Progenitor cell of endocrine pancreas (in vitro differentiated cells): ENCODE measurements at regions not wholly inside any gene's neighbourhood (a gene's known extent, or its start where the extent isn't known, plus 50 kb on each side); places are given as distances from the start of the nearest gene placed in this dataset.
"Not testable (repeated sequence)": the region's sequence is repeated elsewhere in the genome, so short reads cannot be mapped to it uniquely, and the experiment has no call there.

Experiments used
- DNase-seq: peaks from one replicate; pipeline ENCODE4 v3.0.0; 2021; ENCODE audit warnings: low spot score; ENCODE audit not compliant: unreplicated experiment
- H3K27ac Mint-ChIP-seq: 2 replicates; pipeline ENCODE4 v1.8.0; 2021; ENCODE audit warnings: mild to moderate bottlenecking, moderate library complexity, mixed read lengths
- H3K27me3 Mint-ChIP-seq: 2 replicates; pipeline ENCODE4 v1.8.0; 2021; ENCODE audit warnings: mixed read lengths
- H3K36me3 Mint-ChIP-seq: 2 replicates; pipeline ENCODE4 v1.8.0; 2022; ENCODE audit warnings: mixed read lengths; ENCODE audit not compliant: insufficient read depth
- H3K4me1 Mint-ChIP-seq: 2 replicates; pipeline ENCODE4 v1.8.0; 2021; ENCODE audit warnings: low read depth, mixed read lengths
- H3K4me3 Mint-ChIP-seq: 2 replicates; pipeline ENCODE4 v1.8.0; 2021; ENCODE audit warnings: low read depth, mild to moderate bottlenecking, moderate library complexity, mixed read lengths
- H3K9me3 Mint-ChIP-seq: 2 replicates; pipeline ENCODE4 v1.8.0; 2021; ENCODE audit warnings: low read depth, mixed read lengths

DNA sequence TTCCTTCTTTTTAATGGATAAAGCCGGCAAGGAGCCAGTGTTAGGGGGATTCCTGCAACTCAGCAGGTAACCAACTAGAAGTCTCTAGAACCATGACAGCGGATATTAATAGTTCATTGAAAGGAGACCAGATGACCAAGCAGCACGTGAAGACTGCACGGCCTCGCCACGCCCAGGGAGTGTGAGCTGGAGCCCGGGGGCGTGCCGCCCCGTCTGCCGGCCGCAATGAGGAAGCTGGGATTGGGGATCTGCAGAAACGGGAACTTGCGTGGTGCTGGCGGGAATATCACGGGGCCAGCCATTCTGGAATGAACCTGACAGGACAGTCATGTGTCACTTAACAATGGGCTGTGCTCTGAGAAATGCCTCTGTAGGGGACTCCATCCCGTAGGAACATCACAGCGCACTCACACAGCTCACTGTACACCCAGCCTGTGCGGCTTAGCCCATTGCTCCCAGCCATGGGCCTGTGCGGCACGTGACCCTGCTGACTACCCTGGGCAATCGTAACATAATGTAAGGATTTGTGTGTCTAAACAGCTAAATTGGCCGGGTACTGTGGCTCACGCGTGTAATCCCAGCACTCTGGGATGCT lies 4092.8 kb upstream of the TPTE start:
- H3K27me3 Mint-ChIP-seq, DNase-seq, H3K4me1 Mint-ChIP-seq, H3K27ac Mint-ChIP-seq, H3K4me3 Mint-ChIP-seq, H3K9me3 Mint-ChIP-seq, H3K36me3 Mint-ChIP-seq: not testable (repeated sequence)

DNA sequence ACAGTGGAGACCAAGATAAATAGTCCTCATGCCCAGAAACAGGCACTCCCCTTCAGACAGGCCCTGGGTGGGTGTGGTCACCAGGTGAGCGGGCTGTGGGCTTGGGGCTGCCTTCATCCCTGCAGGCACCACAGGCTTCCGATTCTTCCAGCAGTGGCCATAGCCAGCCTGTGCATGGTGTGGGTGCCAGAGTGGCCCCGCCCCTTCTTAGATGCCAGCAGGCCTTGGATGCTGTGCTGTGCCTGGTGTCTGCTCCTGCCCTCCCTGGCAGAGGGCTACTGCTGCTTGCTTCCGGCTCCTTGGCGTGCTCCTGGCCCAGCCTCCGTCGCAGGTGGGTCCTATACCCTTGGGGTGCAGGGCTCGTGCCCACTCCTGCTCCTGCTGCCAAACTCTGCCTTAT lies 4091.5 kb upstream of the TPTE start:
- not testable (repeated sequence) for DNase-seq, H3K27ac Mint-ChIP-seq, H3K4me1 Mint-ChIP-seq, H3K36me3 Mint-ChIP-seq, H3K9me3 Mint-ChIP-seq, H3K27me3 Mint-ChIP-seq, H3K4me3 Mint-ChIP-seq

DNA sequence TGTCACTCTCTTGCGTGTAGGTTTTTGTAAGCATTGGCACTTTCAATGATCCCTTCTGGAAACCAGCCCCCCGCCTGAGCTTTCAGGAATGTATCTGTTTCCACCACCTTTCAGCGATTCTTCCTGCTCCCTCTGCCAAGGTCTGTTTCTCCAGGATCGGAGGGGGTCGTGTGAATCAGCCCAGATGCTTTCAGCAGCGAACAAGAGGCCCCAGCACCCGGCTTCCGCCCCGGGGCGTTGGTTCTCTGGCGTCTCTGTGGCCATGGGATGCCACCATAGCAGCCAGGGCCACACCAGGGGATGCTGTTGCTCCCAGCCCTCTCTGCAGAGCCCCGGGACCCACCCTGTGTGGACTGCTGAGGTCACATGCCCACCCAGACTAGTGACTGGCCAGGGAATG lies 4088.2 kb upstream of the TPTE start:
- H3K27ac Mint-ChIP-seq, H3K36me3 Mint-ChIP-seq, H3K9me3 Mint-ChIP-seq, DNase-seq, H3K4me1 Mint-ChIP-seq, H3K27me3 Mint-ChIP-seq, H3K4me3 Mint-ChIP-seq: not testable (repeated sequence)

DNA sequence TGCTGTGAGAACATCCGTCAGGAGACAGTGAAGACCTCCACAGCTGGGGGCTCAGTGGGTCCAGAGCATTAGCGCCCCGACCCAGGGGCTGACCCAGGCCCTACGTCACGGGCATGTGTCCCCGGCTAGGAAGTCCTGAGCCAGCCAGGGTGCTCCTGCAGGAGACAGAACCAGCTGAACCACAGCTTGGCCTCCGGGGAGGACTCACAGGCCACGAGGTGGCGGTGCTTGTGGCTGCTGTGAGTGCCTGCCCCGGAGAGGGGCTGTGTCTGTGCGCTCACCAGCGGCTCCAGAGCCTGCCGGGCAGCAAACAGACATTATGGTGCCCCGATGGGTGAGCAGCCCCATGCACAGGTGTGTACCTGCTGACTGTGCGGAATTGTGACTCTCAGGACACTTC lies 4085.2 kb upstream of the TPTE start:
- not testable (repeated sequence) for DNase-seq, H3K27ac Mint-ChIP-seq, H3K4me1 Mint-ChIP-seq, H3K36me3 Mint-ChIP-seq, H3K4me3 Mint-ChIP-seq, H3K27me3 Mint-ChIP-seq, H3K9me3 Mint-ChIP-seq

DNA sequence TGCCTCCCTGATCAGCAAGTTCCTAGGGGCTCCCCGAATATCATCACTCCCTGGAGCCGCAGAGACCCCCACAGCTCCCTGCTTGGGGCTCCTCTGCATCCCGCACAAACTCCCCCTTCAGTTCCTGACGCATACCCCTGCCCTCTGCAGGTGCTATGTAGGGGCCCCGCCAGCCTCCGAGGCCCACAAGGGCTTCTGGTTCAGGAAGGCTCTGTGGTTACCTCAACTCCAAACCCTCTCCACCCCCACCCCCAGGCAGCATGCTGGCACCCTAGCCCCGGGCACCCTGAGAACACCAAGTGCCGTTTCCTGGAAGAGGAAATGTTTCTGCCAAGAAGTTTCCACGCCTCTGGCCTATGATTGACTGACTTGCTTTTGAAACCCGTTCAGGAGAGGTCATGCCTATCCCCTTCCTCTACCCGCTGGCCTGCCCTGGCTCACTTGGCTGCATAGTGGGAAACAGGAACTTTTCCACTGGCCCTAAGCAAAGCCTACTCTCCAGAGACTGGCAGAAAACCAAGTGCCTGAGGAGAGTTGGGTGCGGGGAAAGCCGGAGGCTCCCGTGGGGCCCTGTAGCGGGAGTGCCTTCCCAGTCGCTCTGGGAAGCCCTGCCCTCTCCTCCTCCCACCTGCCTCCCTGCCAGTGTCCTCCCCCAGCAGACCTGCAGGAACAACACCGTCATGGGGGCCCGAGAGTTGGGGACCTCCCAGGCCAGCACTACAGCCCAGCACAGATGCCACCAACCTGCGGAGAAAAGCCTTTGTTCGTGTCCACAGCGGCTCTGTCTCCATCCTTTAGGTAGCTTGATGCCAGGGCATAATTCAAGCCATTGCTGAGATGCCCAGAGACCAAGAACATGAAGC lies 4084.2 kb upstream of the TPTE start:
- not testable (repeated sequence) for H3K36me3 Mint-ChIP-seq, H3K9me3 Mint-ChIP-seq, DNase-seq, H3K4me1 Mint-ChIP-seq, H3K27ac Mint-ChIP-seq, H3K27me3 Mint-ChIP-seq, H3K4me3 Mint-ChIP-seq

DNA sequence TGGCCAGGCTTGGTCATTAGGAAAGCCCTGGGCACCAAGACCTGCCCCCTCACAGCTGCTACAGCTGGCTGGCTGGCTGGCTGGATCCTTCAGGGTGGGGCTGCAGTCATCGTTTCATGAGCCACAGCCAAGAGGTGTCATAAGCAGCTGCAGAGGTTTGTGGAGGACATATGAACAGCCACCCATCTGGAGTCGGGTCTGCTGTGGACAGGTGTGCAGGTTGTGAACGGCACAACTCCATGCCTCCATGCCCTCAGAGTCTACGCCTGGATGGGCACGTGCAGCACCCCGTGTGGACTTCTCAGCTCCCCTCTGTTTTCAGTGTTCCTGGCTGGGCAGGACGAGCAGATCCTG lies 4083.6 kb upstream of the TPTE start:
- H3K4me3 Mint-ChIP-seq, H3K27me3 Mint-ChIP-seq, H3K4me1 Mint-ChIP-seq, DNase-seq, H3K36me3 Mint-ChIP-seq, H3K9me3 Mint-ChIP-seq, H3K27ac Mint-ChIP-seq: not testable (repeated sequence)

DNA sequence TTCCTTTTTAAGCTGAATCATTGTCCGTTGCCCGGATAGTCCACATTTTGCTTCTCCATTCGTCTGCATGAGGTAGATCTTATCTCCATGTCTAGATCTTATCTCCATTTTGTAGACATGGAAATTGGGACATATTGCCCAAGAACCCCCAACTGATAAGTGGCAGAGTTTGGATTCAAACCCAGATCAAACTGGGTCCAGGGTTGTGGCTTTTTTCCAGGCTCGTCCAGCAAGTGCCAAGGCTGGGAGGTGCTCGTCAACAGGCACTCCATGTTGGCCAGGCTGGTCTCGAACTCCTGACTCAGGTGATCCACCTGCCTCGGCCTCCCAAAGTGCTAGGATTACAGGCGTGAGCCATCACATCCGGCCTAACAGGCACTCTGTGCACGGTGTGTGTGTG lies 4082.3 kb upstream of the TPTE start:
- not testable (repeated sequence) for H3K27ac Mint-ChIP-seq, H3K27me3 Mint-ChIP-seq, H3K4me3 Mint-ChIP-seq, H3K4me1 Mint-ChIP-seq, H3K9me3 Mint-ChIP-seq, H3K36me3 Mint-ChIP-seq, DNase-seq

DNA sequence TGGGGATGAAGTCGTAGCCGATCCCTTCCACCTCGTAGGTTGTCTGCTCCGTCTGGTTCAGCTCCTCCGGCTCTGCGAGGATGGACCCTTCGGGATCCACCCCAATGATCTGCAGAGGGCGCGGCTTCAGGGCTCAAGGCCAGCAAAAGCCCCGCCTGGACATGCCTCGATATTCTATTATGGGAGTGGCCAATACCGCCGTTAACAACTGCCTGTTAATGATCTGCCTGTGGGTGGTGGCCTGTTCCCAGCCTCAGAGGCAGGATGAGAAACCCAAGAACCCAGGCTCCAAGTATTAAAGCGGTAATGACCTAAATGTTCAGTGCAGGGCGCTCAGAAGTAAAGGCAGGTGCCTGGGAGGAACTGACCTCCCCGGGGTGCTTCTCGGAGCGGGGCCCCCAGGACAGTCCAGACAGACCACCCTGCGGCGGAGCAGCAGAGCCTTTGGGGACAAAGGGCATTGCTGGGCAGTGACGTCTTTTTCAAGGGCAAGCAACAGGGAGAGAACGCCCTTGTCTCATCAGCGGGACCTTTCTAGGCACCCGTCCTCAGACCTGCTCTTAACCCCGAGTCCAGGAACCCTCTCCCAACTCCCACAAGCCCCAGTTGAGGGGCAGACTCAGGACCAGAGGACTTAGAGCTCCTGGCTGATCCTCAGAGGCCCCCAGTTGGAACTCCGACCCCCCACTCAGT lies 4066.6 kb upstream of the TPTE start:
- not testable (repeated sequence) for H3K27me3 Mint-ChIP-seq, H3K4me3 Mint-ChIP-seq, H3K4me1 Mint-ChIP-seq, DNase-seq, H3K27ac Mint-ChIP-seq, H3K36me3 Mint-ChIP-seq, H3K9me3 Mint-ChIP-seq

DNA sequence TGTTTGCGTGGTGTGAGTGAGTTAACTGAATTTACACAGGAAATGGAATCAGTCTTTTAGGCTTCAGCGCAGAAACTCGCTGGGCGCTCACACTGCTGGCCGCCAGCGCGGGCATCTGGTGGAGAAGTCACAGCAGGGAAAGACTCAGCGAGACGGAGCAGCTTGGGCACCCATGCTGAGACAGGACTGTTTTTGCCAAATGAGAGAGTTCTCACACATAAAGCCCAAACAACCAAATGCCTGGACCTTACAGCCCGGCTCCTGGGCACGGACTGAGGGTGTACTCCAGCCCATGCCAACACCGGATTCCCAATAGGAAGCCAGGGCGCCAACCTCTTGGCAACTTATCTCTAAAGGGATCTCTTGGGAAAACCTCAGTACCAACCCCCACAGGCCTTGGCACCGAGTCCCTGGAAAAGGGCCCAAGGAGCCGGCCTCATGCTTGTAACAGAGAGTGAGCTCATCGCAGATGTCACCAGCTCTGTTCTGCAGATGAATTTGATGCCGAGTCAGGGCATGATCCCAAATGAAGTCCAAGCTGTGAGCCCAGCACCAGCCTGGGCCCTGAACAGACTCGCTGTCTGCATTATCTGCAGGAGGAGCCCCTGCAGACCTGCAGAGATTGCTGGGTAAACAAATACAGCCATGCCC lies 4065.2 kb upstream of the TPTE start:
- H3K9me3 Mint-ChIP-seq, H3K4me3 Mint-ChIP-seq, H3K36me3 Mint-ChIP-seq, DNase-seq, H3K27ac Mint-ChIP-seq, H3K4me1 Mint-ChIP-seq, H3K27me3 Mint-ChIP-seq: not testable (repeated sequence)

DNA sequence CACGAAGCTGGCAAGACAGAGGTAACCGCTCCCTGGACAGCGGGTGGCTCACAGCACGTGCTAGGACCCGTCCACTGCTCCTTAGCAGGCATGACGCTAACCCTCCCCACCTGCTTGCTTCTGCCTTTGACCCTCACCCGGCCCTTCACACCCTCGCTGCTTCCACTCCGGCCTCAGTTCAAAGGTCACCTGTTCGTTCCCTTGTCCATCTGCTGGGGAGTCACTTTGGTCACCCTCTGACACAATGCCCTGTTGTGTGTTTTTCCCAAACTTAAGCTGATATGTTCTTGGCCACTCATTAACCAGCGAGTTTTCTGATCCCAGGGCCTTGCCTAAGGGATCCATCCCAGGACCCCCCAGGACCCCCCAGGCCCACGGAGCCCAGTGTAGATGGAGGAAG lies 4061.6 kb upstream of the TPTE start:
- not testable (repeated sequence) for DNase-seq, H3K9me3 Mint-ChIP-seq, H3K27ac Mint-ChIP-seq, H3K4me3 Mint-ChIP-seq, H3K36me3 Mint-ChIP-seq, H3K27me3 Mint-ChIP-seq, H3K4me1 Mint-ChIP-seq

DNA sequence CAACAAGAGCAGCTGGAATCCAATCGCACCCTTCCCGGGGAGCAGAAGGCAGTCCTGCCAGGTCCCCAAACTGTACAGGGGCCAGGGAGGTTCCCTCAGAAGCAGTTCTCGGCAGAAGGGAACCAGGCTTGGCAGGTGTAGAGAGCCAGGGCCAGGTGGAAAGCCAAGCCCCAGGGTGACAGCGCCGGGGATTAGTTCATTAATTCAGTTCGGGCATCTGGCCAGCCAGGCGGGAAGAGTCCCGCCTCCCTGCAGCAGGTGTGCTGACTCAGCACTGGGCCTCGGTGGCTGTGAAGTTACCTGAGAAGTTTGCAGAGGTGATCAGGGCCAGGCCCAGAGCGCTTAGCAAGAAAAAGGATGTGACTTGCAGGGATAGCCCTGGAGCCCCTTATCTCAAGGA lies 4060.0 kb upstream of the TPTE start:
- DNase-seq, H3K36me3 Mint-ChIP-seq, H3K4me3 Mint-ChIP-seq, H3K9me3 Mint-ChIP-seq, H3K4me1 Mint-ChIP-seq, H3K27me3 Mint-ChIP-seq, H3K27ac Mint-ChIP-seq: not testable (repeated sequence)

DNA sequence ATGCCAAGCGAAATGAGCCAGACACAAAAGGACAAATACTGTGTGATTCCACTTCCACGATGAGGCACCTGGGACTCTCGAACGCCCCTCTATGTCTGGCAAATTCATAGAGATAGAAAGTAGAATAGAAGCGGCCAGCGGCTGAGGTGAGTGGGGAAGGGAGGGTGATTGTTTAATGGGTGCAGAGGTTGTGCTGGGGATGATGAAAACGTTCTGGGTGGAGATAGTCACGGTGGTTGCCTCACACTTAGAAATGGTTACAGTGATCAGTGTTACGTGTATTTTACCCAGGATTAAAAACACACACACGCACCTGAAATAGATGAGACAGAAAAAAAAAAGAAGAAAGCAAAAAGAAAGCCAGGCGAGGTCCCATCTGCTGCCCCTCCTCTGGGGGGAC lies 4057.0 kb upstream of the TPTE start:
- not testable (repeated sequence) for H3K4me1 Mint-ChIP-seq, H3K27ac Mint-ChIP-seq, H3K4me3 Mint-ChIP-seq, DNase-seq, H3K27me3 Mint-ChIP-seq, H3K36me3 Mint-ChIP-seq, H3K9me3 Mint-ChIP-seq

DNA sequence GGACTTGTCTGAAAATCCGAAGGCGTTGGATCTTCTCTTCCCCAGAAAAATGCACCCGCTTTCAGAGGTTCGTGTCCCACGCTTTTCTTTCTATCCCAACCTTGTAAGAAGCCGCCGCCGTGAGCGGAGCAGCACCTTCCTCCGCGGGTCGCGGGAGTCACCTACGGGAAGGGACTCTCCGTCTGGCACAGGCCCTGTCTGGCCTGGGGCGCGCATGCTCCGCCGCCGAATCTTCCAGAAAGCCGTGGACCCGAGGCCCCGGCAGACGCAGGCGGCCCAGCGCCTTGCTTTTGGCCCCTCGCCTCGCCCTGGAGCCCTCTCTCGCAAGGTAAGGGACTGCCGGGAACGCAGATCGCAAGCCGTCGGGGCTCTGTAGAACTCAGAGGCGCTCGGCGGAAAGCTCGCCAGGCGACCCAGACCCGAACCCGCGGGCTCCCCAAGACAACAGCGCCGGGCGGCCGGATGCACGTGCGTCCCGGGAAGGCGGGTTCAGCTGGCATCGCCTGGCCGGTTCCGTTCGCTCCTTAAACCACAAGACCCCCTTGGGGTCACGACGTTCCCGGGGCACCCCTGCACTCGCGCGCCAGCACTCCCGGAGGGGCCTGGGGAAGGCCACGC lies 4055.2 kb upstream of the TPTE start:
- not testable (repeated sequence) for DNase-seq, H3K36me3 Mint-ChIP-seq, H3K4me1 Mint-ChIP-seq, H3K27ac Mint-ChIP-seq, H3K9me3 Mint-ChIP-seq, H3K4me3 Mint-ChIP-seq, H3K27me3 Mint-ChIP-seq
